ENCODE measurements at regions not wholly inside any gene's neighbourhood (a gene's known extent, or its start where the extent isn't known, plus 50 kb on each side); places are given as distances from the start of the nearest gene placed in this dataset.

- no peaks in the 10 kb centered on the region for H3K27me3 ChIP-seq
- no peaks in the 10 kb centered on the region for H3K79me2 ChIP-seq
- H3K36me3 ChIP-seq (replicated peaks; ENCODE audit: insufficient read depth, low read depth): no peaks in the 10 kb centered on the region
- no peaks in the 10 kb centered on the region for H4K20me1 ChIP-seq (ENCODE audit: insufficient read depth, poor library complexity, severe bottlenecking)
- no peaks in the 10 kb centered on the region for H3K4me1 ChIP-seq (ENCODE audit: insufficient read depth)
- TF ChIP-seq EZH2 (IDR thresholded peaks at IDR 0.05; ENCODE audit: borderline replicate concordance) (no peak), CTCF (IDR thresholded peaks at IDR 0.05; ENCODE audit: poor library complexity) (no peak), EZH2phosphoT487 (IDR thresholded peaks at IDR 0.05; ENCODE audit: low read depth, severe bottlenecking, unreplicated experiment) (no peak)
- no peak for DNase-seq (ENCODE audit: low spot score)
- no peaks in the 10 kb centered on the region for H3K9me2 ChIP-seq (replicated peaks; ENCODE audit: insufficient read depth)
- H3K27ac ChIP-seq: no peak overlapping the region
- no peak overlapping the region for H3K4me2 ChIP-seq
- H2AFZ ChIP-seq: no peak overlapping the region
- H3K4me3 ChIP-seq: no peak overlapping the region
- H3K9me3 ChIP-seq (ENCODE audit: low read depth): no peaks in the 10 kb centered on the region
- WGBS (ENCODE audit: low lambda C conversion rate, missing lambda C conversion rate): 73% methylated on average over 2 of the region's 2 CpGs
These were observed 184.5 kb downstream of the MTX2 start for GRCh38 chr2:176453784-176454183.

- Histone ChIP-seq H3K4me1 (ENCODE audit: insufficient read depth) (no peaks in the 10 kb centered on the region), H3K9me3 (ENCODE audit: low read depth) (no peaks in the 10 kb centered on the region), H3K27ac (no peak overlapping the region), H3K4me3 (no peak overlapping the region), H3K27me3 (peaks cover 8% of the 10 kb centered on the region), H2AFZ (no peak overlapping the region), H3K36me3 (replicated peaks; ENCODE audit: insufficient read depth, low read depth) (no peaks in the 10 kb centered on the region), H4K20me1 (ENCODE audit: insufficient read depth, poor library complexity, severe bottlenecking) (no peaks in the 10 kb centered on the region), H3K4me2 (no peak overlapping the region), H3K9me2 (replicated peaks; ENCODE audit: insufficient read depth) (no peaks in the 10 kb centered on the region), H3K79me2 (no peaks in the 10 kb centered on the region)
- TF ChIP-seq EZH2 (IDR thresholded peaks at IDR 0.05; ENCODE audit: borderline replicate concordance) (no peak), EZH2phosphoT487 (IDR thresholded peaks at IDR 0.05; ENCODE audit: low read depth, severe bottlenecking, unreplicated experiment) (no peak), CTCF (IDR thresholded peaks at IDR 0.05; ENCODE audit: poor library complexity) (peak; percentile 95)
- WGBS (ENCODE audit: low lambda C conversion rate, missing lambda C conversion rate): 19% methylated on average over 11 of the region's 11 CpGs
- peak; percentile 89 for DNase-seq (ENCODE audit: low spot score)
These were observed 185.9 kb downstream of the MTX2 start for GRCh38 chr2:176454893-176455815.

- Histone ChIP-seq H3K36me3 (replicated peaks; ENCODE audit: insufficient read depth, low read depth) (no peaks in the 10 kb centered on the region), H3K4me2 (no peak overlapping the region), H3K4me1 (ENCODE audit: insufficient read depth) (no peaks in the 10 kb centered on the region), H3K27ac (no peak overlapping the region), H3K9me2 (replicated peaks; ENCODE audit: insufficient read depth) (no peaks in the 10 kb centered on the region), H3K27me3 (peaks cover 8% of the 10 kb centered on the region), H3K9me3 (ENCODE audit: low read depth) (no peaks in the 10 kb centered on the region), H4K20me1 (ENCODE audit: insufficient read depth, poor library complexity, severe bottlenecking) (no peaks in the 10 kb centered on the region), H3K4me3 (no peak overlapping the region), H2AFZ (no peak overlapping the region), H3K79me2 (no peaks in the 10 kb centered on the region)
- TF ChIP-seq CTCF (IDR thresholded peaks at IDR 0.05; ENCODE audit: poor library complexity) (no peak), EZH2phosphoT487 (IDR thresholded peaks at IDR 0.05; ENCODE audit: low read depth, severe bottlenecking, unreplicated experiment) (no peak), EZH2 (IDR thresholded peaks at IDR 0.05; ENCODE audit: borderline replicate concordance) (no peak)
- WGBS (ENCODE audit: low lambda C conversion rate, missing lambda C conversion rate): 34% methylated on average over 3 of the region's 3 CpGs
- DNase-seq (ENCODE audit: low spot score): peak; percentile 33
These were observed 186.6 kb downstream of the MTX2 start for GRCh38 chr2:176455816-176456291.
